Stimulated activated CD4-positive, alpha-beta T cell treated with anti-CD3 and anti-CD28 coated beads, Interleukin-12 subunit alpha, Interleukin-12 subunit beta, amount 100 ng/mL, for 4 hours (primary cell): ENCODE measurements at regions not wholly inside any gene's neighbourhood (a gene's known extent, or its start where the extent isn't known, plus 50 kb on each side); places are given as distances from the start of the nearest gene placed in this dataset.

Source experiments
- DNase-seq: peaks from one replicate; pipeline ENCODE4 v3.0.0-alpha.2; 2020

DNA sequence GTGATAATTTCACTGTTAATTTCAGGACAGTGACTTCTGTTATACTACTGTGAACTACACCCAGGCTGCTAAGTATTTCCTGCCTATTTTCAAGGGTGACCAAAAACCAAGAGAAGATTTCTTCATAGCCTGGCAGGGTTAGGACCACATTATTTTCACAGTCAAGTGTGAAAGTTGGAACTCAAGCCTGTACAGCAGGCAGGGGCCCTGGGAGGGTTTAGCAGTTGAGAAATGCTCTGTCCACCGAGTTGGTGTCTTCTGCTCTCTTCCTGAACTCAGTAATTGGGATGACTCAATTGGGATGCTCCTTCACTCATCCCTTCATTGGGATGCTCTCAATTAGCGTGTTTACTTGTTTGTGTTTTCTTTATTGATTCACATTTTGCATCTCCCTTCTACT lies 347.3 kb upstream of the CDH11 start:
- no peak for DNase-seq

DNA sequence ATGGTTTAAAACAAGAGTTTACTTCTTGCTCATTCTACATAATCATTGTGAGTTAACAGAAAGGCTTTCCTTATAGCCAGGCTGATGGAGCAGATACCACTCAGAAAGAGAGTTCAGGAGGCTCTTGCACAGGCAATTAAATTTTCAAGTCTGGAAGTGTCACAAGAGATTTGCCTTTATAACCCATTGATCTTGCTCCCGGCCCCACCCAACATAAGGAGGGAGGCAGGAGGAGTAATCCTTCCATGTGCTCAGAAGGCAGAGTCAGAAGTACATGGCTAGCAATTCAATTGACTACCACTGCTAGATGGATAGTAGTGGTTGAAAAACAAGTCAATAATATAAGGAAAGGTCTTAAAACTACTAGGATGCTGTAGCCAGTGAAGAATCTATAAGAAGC lies 346.3 kb upstream of the CDH11 start:
- DNase-seq, result no peak

DNA sequence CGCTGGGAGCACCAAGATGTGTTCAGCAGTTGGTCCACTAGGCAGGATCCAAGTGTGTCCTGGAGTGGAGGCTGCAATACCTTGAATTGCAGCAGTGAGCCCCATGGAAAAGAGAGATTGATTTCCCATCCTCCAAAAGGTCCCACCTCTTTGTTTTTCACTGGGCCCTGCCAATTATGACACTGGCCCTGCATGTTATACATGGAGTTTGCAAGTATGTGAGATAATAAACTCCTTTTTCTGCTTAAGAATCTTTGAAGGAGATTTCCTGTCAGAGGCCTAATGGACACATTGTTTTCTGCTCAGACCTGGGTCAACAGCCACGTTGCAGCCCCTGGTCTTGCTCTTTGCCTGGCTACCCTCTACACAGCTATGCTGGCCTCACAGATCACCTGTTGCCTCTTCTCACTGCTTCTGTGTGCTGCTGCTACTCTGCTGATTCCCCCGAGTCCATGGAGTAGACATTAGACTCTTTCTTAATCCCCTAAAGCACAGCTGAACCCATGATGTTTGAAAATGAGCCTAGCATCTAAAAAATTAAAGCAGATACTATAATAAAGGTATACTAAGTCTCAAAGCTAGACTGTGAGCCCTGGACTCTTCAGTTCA lies 341.9 kb upstream of the CDH11 start:
- DNase-seq, result no peak

DNA sequence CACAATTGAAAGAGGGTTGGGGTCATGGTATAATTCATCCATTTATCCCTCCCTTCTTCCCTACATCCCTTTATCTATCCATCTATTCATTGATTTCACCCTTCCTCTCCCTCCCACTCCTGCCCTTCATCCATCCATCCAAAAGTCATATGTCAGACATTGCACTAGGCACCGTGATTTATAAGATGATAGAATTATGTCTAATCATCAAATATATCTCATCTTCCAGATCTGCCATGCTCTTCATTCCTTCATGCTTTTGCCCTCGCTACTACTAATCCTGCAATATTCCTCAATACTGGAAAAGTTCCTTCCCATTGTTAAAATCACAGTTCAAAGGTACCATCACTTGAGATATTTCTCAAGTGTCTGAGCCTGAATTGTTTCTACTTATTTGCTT lies 335.2 kb upstream of the CDH11 start:
- DNase-seq, result no peak

DNA sequence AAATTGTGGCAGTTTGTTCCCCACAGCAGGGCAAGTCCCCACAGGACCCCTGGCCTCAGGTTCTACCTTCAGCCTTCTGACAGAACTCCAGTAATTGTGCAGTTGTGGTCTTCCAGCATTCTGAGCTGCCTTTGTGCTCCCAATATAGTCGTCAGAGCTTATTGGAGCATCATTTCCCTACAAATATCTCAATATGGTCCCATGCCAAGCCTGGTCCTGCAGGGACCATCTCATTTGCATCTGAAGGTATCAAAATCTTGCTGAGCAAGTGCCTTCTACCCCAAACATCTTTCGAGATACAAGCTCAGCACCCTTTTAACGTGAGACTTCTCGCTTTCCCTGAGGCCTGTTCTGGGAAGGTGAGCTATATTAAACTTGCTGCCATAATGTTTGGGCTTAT lies 333.9 kb upstream of the CDH11 start:
- no peak for DNase-seq

DNA sequence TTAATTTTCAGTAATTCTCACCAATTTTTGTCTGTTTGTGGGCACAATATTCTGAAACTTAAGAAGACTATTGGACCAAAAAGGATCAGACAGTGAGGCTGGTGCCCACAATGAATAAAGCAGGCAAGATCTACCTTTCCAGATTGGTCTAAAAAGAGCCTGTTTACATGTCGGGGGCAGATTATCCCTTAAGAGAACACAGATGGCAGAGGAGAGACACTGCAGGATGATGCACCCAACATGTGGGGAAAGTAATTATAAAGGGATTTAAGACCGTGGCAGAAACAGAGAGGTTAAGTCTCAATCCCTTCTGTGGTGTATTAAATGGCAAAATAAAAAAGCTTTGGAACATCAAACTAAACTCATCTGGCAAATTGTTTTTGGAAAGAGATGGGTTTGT lies 331.8 kb upstream of the CDH11 start:
- no peak for DNase-seq

DNA sequence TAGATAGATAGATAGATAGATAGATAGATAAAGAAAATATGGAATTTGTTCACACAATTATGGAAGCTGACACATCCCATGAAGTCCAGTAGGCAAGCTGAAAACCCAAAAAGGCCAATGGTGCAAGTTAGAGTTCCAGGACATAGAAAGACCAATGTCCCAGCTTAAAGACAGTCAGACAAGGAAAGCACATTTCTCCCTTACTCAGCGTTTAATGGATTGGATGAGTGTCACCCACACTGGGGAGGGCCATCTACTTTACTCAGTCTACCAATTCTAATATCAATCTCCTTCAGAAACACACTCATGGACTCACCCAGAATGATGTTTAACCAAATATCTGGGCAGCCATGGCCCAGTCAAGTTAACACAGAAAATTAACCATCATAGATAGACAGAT lies 327.7 kb upstream of the CDH11 start:
- DNase-seq, result no peak

DNA sequence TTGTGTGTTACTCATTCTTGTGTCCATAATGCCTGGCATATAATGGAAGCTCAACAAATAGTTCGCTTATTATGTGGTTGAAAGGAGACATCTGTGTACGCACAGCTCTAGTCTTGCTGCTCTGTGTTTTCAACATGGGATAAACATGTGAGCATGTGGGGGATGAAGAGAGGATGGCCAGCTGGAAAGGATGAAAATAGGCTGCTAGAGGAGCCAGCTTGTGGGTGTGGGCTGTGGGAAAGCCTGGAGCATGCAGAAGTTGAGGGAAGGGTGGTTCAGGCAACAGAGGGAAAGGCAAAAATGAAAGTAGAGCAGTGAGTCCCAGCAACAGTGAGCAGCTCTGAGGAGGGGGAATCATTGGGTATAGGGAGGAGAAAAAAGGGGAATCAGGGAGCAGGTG lies 324.6 kb upstream of the CDH11 start:
- no peak for DNase-seq

DNA sequence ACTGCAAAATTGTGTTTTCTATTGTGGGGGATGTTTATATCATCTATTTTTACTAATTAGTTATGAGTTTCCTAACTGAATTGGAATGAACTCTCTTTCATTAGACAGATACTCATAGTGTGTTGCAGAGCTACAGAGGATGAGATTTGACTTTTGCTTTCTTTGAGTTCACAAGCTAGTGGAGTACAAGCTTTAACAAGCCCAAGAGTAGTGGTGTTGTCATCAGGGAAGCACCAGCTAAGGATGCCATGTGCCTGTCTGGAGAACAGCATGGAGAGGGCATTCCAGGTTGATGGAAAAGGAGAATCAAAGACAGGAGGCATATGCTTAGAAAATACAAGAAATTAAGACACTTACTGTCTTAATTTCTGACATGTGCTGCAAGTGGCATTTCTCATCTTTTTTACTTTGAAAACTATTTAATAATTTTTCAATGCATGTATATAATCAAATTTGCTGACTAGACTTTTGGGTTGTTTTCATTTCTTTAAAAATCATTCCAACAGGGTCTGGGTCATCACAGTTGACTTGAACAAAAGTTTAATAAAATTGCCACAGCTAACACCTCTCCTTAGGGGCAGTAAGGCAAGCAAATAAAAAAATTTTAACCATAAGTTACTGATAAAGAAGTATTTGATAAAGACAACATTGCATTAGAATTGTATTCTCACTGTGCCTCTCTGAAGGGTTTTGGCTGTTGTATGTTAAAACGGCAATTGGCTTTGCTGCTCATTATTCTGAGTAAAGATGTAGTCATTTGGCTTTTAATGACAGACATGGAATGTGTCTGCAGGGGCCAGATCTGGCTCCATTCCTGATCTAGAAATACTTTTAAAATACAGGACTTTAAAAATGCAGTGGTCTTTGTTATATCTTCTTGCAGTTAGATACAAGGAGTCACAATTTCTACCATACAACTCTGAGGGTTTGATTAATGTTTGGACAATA lies 323.7 kb upstream of the CDH11 start:
- DNase-seq, result no peak

DNA sequence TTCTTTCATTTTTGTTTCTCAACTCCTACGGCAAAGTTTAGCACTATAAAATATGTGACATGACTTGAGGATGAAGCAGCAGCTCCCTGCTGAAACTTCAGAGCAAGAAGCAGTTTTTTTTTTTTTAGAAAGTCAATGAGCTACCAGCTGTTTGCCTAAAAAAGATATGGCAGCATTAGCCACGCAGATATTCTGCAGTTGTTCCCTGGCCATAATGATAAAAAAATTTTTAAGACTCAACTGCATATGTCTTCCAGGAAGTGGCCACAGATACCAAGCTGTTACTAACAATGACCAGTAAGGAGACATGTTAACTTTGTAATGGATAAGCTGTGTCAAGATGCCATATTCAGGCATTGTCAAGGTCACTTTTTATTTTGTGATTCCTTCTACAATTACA lies 319.6 kb upstream of the CDH11 start:
- no peak for DNase-seq

DNA sequence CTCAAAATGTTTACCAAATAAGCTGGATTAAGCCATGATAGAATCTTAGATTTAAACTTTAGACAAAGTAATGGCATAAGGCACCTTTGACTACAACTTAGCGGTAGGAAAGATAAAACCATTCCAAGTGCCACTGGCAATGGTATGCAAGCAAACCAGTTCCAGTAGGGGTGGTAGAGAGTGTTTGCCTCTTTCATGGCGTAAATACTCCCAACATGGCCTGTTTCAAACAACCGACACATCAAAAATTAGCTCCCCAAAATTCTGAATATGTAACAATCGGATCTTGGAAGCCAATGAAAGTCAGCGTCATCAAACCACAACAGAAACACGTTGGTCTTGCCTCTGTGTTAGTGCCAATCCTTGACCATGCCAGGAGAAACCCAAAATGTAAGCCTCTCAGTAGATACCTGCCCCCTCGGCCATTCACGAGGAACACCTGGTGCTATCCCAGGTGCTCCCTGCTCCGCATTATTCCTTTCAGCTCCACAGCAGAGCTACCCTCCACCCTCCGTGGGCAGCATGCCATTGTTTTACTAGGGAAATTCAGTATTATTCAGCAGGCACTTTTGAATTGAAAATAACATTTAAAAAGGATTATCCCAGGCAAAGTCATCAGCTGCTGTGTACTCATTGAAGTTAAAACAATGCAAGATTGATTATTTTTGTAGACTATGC lies 307.8 kb upstream of the CDH11 start:
- DNase-seq, result no peak

DNA sequence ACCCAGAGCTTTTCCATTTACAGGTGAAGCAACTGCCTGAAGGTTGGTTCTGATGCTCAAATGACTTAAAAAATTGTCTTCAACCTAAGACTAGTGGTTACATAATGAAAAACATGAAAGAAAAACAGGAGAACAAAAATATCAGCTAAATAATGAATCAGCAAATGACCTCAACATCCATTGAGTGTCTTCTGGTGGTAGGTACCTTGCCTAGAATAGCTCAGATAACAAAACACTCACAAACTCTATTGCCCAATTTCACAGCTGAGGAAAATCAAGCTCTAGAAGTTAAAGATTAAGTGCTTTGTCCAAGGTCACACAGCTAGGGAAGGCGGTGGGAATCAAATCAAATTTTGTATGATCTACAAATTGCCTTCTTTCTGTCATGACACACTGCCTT lies 304.6 kb upstream of the CDH11 start:
- no peak for DNase-seq

DNA sequence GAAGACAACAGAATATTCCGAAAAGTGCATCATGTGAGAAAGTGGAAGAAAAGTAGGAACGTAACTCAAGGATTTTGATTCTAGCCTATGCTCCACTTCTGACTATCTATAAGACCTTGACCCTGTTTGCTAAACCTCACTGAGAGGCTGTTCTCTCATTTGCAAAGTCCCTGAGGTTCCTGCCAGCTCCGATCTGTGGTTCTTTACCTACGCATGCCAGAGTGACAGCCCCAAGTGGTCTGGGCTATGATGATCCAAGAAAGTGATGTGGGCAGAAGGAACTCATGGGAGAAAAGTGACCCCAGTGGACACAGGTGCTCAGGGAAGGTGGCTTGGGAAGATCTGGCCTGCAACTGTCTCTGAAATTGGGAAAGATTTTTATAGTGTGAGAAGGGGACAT lies 301.1 kb upstream of the CDH11 start:
- no peak for DNase-seq

DNA sequence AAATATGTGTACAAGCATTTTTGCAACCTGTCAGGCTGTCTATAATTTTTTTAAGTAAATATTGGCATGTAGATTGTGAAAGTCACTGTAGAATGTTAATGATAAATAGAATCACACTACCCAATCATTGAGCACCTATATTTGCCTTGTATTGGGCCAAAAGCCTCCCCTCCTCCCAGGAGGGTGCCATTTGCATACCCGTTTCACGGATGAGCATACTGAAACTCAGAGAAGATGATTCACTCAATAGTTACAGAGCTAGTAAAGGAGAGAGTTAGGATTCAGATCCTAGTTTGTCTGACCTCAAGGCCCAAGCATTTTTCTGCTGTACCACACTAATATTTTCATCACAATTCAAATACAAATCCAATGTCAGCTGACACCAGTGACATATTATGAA lies 299.7 kb upstream of the CDH11 start:
- DNase-seq, result no peak

DNA sequence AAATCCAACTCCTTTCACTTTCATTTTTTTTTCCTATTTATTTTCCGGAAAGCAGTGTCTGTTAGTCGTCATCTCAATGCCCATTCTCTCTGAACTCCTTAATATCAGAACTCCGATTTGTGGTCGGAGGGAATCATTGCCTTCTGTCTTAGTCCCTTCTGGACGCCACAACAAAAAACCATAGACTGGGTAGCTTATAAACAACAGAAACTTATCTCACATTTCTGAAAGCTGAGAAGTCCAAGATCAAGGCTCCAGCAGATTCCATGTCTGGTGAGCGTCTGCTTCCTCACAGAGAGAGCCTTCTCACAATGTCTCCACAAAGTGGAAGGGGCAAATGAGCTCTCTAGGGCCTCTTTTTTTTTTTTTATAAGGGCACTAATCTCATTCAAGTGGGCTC lies 296.6 kb upstream of the CDH11 start:
- no peak for DNase-seq

DNA sequence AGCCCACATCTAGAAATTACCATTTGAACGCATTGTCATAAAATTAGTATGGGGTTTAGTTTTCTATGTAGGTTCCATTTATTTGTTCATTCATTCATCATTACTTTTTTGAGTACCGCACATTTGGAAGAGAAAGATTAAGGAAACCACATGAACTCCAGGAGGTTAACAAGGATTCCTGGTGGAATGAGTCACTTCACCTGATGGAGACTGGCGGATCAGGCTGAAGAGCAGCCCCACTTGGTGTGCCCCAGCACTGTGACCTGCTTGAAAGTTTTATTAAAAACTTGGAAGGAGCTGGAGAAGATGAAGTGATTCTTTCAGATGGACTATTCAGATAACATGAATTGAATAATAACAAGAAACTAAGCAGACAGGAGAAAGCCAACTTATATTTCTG lies 293.6 kb upstream of the CDH11 start:
- DNase-seq, result no peak

DNA sequence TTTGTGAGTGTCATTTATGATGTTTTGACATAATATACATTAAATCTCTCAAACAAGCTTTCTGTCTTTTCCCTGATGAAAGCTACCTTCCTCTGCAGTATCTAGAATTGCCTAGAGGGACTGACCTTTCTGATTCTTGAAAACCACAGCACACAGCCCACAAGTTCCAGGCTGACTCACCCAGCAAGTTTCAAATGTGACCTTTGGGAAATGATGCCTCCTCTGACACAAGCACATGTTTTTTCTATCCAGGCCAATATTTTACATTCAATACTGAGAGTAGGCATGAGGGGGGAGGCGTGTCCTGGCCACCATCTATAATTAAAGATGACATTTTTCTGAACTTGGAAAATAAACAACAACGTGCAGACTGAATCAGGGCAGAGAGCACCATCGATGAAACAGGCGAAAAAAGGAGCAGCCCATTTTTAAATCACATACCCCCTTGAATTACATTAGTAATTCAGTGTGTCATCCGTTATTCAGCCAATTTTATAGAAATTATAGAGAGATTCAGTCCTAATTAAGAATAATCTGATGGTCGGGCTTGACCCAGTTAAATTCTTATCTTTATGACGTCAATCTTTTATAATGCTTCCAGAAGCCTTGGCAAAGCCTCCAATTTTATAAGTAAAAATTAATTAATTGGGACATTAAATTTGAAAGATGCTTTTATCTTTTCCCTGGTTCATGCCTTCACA lies 292.6 kb upstream of the CDH11 start:
- no peak for DNase-seq

DNA sequence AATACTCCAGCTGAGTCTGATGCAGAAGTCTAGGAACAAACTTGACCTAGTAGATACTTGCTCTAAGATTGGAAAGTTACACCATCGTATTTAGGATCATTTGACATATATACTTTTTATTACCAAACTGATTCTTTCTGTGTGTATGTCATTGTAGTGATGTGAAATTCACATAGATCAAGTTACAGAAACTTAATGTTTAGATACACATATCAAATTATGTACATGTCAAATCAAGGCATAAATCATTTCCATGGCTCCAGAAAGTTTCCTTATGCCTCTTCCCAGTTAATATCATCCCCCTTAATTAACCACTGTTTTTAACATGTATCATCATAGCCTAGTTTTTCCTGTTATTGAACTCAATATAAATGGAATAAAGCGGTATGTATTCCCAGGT lies 292.0 kb upstream of the CDH11 start:
- no peak for DNase-seq

DNA sequence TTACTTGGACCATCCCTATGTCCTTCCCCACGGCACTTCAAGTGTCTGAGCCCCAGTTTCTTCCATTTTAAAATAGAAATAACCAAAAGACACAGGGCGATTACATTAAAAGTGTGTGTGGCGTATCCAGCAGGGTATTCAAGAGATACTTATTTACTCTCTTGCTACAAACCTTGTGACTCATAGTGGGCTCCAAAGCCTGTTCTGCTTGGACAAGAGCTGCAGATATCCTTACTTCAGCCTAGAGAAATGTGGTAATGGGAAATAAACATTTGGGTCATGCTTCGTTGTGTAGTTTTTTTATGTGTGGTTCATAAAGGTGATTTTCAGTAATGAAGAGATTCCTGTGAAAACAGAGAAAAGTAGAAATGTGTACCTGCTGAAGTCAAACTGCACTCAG lies 288.9 kb upstream of the CDH11 start:
- no peak for DNase-seq

DNA sequence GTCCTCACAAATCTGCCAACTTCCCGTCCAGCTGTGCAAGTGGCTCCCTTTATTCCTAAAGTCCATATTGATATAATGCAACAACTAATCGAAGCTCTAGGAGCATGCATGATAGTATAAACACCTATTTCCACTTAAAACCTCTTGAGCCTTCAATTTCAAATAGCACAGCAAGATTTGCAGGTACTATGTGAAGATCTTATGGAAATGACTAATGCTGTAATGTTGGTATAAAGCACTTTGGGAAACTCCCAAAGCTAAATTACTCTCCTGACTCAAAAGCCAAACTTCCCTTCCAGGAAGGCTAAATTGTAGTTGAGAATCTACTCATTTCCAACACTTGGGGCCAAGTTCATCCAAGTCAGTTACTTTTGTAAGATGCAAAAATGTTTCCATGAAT lies 287.6 kb upstream of the CDH11 start:
- DNase-seq, result no peak

DNA sequence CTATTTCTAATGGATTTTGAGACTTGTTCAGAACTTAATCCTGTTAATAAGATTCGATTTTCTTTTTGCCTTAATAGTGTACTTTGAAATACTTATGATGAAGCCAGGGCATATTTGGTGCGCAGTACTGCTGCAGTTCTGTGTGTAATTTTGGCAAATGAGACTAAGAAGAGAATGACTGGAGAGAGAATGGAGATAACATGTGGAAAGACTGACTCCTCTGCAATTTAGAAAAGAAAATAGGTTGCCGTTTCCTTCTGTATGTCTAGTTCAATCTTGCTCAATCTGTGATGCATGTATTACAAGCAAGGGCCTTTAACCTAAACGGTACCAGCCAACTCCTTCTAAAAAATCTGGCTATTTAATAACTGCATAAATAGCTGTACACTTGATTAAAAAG lies 285.1 kb upstream of the CDH11 start:
- no peak for DNase-seq

DNA sequence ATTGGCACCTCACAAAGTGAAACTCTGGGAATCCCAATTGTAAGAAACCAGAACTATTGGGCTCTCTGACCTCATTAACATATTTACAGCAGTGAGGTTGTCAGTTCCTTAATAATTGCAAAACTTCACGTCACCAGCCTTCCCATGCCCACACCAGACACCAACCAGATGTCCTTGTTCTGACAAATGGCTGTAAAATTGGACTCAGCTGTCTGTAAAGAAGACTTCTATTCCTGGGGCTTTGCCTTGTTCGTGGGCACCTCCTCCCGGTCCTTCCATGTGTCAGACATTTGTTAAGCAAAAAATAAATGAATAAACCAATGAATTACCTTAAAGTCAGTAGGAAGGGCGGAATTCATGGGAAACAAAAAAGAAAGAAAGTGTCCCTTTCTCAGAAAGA lies 284.3 kb upstream of the CDH11 start:
- no peak for DNase-seq

DNA sequence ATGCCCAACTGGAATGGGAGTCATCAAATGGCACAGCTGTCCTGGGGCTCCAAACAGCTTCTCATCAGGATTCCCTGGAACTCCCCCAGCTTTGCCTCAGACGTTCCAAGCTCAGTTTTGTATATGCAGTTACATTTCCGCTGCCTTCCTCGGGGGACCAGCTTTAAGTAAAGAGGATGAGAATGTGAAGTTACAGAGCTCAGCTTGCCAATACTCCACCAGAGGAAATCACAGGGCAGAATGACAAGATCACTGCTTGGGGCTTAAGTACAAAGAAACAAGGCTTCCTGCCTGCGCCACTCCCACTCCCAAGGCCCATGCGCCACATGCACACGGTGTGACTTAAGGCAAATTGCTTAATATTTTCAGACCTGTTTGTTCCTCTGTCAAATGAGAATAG lies 272.4 kb upstream of the CDH11 start:
- no peak for DNase-seq
